A673 (cell line): ENCODE measurements at regions not wholly inside any gene's neighbourhood (a gene's known extent, or its start where the extent isn't known, plus 50 kb on each side); places are given as distances from the start of the nearest gene placed in this dataset.
"Not testable (repeated sequence)": the region's sequence is repeated elsewhere in the genome, so short reads cannot be mapped to it uniquely, and the experiment has no call there.

Source experiments
- CTCF ChIP-seq: fragments of 300-800, 200-600 bp; sonication (generic); conservative IDR thresholded peaks from 2 replicates; pipeline ENCODE4 v1.5.1; 2017; ENCODE audit warnings: low read depth, mild to moderate bottlenecking, antibody characterized with exemption, low read length, moderate library complexity, mixed read lengths
- EZH2 ChIP-seq: fragments of 200-600 bp; sonication (generic); IDR thresholded peaks from 2 replicates; pipeline ENCODE4 v1.6.1; 2017; ENCODE audit warnings: borderline replicate concordance, low read depth, mild to moderate bottlenecking, mixed read lengths, antibody characterized with exemption, low read length; ENCODE audit not compliant: poor library complexity, severe bottlenecking

DNA sequence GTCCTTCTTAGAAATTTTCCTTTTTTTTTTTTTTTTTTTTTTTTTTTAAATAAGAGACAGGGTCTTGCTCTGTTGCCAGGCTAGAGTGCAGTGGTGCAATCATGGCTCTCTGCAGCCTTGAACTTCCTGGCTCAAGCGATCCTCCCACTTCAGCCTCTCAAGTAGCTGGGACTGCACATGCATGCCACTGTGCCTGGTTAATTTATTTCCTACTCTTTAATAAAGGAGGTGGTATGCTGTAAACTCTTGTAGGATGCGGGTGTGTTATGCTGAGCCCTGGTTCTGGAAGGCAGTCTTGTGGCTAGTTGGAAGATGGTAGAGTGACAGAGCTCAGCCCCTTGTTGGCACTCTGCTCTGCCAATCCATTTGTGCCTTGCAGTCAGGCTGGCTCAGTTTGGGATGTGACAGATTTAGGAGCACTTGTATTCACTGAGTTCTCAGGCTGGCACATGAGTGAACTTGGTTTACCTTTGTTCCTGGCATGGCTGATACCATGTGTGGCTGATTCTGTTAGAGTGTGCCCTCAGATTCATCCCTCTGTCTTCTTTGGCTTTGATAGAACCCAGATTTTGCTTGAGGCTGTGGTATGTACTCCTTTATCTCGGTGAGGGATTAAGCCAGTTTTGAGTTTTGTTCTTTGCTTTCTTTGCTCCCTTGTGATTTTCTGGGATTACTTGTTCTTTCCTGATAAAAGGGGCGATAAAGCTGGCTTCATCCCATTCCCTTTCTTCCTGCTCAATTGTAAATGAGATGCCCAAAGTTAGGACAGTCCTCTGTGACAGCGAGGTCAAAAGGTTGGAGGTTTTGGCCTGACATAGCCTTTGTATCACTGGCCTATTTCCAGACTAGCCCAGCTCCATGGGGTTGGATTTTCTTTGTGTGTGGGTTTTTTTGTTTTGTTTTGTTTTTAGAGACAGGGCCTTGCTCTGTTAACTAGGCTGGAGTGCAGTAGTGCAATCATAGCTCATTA, 91.2 kb upstream of the CRYM start:
- TF ChIP-seq CTCF, EZH2: not testable (repeated sequence)
